ENCODE measurements at regions not wholly inside any gene's neighbourhood (a gene's known extent, or its start where the extent isn't known, plus 50 kb on each side); places are given as distances from the start of the nearest gene placed in this dataset.

- H3K27me3 ChIP-seq (ENCODE audit: insufficient read depth, poor library complexity, severe bottlenecking) = no peaks in the 10 kb centered on the region
- no peak for DNase-seq (ENCODE audit: low read depth in 1 of 2, low spot score in 1 of 2)
- H3K27ac ChIP-seq (replicated peaks) = no peak overlapping the region
- no peak overlapping the region for H3K4me3 ChIP-seq (replicated peaks; ENCODE audit: insufficient read depth, low read length)
- TF ChIP-seq GABPA (IDR thresholded peaks at IDR 0.05; ENCODE audit: low read depth) (no peak), CTCF (IDR thresholded peaks at IDR 0.05; ENCODE audit: insufficient read depth, low read length) (no peak), REST (IDR thresholded peaks at IDR 0.05; ENCODE audit: insufficient replicate concordance, low read depth) (no peak), POLR2AphosphoS5 (IDR thresholded peaks at IDR 0.05; ENCODE audit: low read depth) (no peak), SPI1 (IDR thresholded peaks at IDR 0.05; ENCODE audit: borderline replicate concordance, low read depth) (no peak)
Observed at GRCh38 chr1:87600854-87601253, 272.2 kb downstream of the LMO4 start.

- Histone ChIP-seq H3K27ac (replicated peaks) (no peak overlapping the region), H3K4me3 (replicated peaks; ENCODE audit: insufficient read depth, low read length) (no peak overlapping the region), H3K27me3 (ENCODE audit: insufficient read depth, poor library complexity, severe bottlenecking) (no peaks in the 10 kb centered on the region)
- no peak for TF ChIP-seq POLR2AphosphoS5 (IDR thresholded peaks at IDR 0.05; ENCODE audit: low read depth)
- TF ChIP-seq REST (IDR thresholded peaks at IDR 0.05; ENCODE audit: insufficient replicate concordance, low read depth) = no peak
- TF ChIP-seq SPI1 (IDR thresholded peaks at IDR 0.05; ENCODE audit: borderline replicate concordance, low read depth) = no peak
- TF ChIP-seq GABPA (IDR thresholded peaks at IDR 0.05; ENCODE audit: low read depth) = no peak
- no peak for TF ChIP-seq CTCF (IDR thresholded peaks at IDR 0.05; ENCODE audit: insufficient read depth, low read length)
- DNase-seq (ENCODE audit: low read depth in 1 of 2, low spot score in 1 of 2) = no peak
Observed at GRCh38 chr1:87603626-87604025, 274.9 kb downstream of the LMO4 start.

- TF ChIP-seq CTCF (IDR thresholded peaks at IDR 0.05; ENCODE audit: insufficient read depth, low read length) = no peak
- TF ChIP-seq POLR2AphosphoS5 (IDR thresholded peaks at IDR 0.05; ENCODE audit: low read depth) = no peak
- no peak for TF ChIP-seq REST (IDR thresholded peaks at IDR 0.05; ENCODE audit: insufficient replicate concordance, low read depth)
- no peak for TF ChIP-seq GABPA (IDR thresholded peaks at IDR 0.05; ENCODE audit: low read depth)
- TF ChIP-seq SPI1 (IDR thresholded peaks at IDR 0.05; ENCODE audit: borderline replicate concordance, low read depth) = no peak
- H3K27ac ChIP-seq (replicated peaks) = no peak overlapping the region
- no peak for DNase-seq (ENCODE audit: low read depth in 1 of 2, low spot score in 1 of 2)
Observed at GRCh38 chr1:87612956-87613355, 284.3 kb downstream of the LMO4 start.

More at GRCh38 chr1:87612956-87613355, 284.3 kb downstream of the LMO4 start:
- Histone ChIP-seq H3K4me3 (replicated peaks; ENCODE audit: insufficient read depth, low read length) (no peak overlapping the region), H3K27me3 (ENCODE audit: insufficient read depth, poor library complexity, severe bottlenecking) (no peaks in the 10 kb centered on the region)

Data from HL-60 (cell line).